ENCODE measurements at regions not wholly inside any gene's neighbourhood (a gene's known extent, or its start where the extent isn't known, plus 50 kb on each side); places are given as distances from the start of the nearest gene placed in this dataset.

DNA sequence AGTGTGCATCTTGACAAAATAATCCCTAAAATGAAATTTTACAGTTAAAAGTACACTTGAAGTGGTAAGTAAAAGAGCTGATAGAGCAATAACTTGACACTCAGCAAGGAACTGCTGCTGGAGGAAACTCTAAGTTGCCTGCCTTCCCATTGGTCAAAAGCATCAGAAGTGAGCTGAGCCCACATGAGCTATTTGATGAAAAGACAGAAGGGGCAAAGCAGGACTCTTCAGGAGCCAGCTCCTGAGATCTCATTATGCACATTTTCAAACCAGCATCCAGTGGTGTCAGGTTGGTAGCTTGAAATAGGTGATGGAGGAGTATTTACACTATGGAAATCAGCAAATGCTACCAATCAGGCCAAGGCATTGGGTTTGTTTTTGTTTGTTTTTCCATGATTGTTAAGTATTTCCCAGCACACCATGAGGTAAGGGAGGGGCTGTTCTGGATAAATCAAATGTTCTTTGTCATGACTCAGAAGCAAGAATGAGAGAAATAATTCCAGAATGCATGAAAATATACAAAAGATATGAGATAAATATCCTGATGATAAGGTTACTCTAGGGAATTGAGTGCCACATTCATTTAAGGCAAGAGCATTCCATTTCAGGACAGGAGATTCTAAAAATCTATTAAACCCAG, 316.6 kb downstream of the SNX13 start:
- TF ChIP-seq GATA2 (IDR thresholded peaks at IDR 0.05; ENCODE audit: low read depth, low read length) = no peak
- no peak for TF ChIP-seq GATA3 (IDR thresholded peaks at IDR 0.05; ENCODE audit: low read depth, low read length)
